ENCODE measurements at regions not wholly inside any gene's neighbourhood (a gene's known extent, or its start where the extent isn't known, plus 50 kb on each side); places are given as distances from the start of the nearest gene placed in this dataset.
"Not testable (repeated sequence)": the region's sequence is repeated elsewhere in the genome, so short reads cannot be mapped to it uniquely, and the experiment has no call there.

DNA sequence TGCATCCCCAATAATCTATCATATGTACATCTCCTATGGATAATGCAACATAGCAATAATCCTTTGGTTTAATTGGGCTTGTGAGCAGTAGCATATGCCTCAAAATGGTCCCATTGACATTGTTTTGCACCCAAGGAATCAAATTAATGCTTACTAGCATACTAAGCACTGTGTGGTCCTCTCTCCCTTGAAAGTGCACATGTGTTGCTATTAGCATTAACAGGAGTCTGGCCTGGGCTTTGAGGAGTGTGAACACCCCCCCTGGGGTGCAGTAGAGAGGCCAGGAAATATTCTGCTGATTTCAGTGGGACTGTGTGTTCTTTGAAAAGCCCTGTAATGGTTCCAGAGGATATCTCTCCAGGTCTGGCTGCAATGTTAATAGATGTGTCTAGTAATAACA is 1148.4 kb downstream of the VRK1 start:
- in situ Hi-C loops (cut with HindIII; ENCODE audit: low sequenced_read_pairs): no loop called here

DNA sequence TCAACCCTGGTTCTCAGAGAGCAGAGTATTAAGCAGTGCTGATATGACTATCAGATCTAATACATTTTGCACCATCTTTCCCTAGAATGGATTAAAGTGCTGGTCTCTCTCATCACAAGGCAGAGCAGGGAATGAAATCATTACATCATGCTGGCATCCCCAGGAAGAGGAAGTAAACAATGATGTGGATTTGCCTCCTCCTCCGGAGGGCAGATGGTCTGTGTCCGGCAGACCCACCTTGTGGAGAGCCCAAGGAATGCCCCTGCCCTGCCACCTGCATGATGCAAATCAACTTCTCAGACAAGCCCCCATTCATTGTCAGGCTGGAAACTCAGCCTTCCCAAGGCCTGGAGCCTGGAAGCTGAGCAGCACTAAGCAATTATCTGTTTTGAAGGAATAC is 1149.1 kb downstream of the VRK1 start:
- in situ Hi-C loops (cut with HindIII; ENCODE audit: low sequenced_read_pairs): no loop called here

DNA sequence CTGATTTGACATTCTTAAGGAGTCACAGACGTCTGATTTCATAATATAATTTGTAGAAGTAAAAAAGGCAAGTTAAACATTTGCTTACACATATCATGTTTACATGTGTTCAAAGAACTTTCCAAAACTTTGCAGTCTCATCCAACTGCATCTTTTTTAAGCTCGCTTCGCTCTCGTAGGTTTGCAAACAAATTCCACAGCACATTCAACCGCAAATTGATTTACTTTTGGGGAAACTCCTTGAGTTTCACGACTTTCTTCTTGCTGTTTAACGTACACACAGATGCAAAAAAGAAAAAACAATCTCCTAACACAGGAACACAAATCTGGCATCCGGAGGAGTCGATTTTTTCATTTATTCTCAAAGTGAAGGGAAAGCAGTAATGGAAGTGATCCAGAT is 1149.5 kb downstream of the VRK1 start:
- in situ Hi-C loops (cut with HindIII; ENCODE audit: low sequenced_read_pairs): no loop called here

DNA sequence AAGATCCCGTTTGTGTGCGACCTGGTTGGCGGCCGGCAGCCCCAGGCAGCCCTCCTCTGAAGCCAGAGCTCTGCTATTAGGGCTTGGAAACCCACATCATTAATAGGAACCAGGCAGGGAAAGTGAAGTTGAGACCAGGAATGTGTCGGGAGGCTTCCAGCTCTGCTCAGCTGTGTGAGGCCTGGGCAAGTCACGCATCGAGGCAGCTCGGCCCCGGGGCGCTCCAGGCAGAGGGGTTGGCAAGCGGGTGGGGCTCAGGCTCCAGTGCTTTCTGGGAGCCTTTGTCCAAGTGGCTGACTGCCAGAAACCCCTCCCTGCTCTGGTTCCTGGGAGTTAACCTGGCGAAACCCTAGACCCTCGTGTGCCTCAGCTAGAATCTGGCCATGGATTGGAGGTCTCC is 1151.7 kb downstream of the VRK1 start:
- in situ Hi-C loops (cut with HindIII; ENCODE audit: low sequenced_read_pairs): no loop called here

DNA sequence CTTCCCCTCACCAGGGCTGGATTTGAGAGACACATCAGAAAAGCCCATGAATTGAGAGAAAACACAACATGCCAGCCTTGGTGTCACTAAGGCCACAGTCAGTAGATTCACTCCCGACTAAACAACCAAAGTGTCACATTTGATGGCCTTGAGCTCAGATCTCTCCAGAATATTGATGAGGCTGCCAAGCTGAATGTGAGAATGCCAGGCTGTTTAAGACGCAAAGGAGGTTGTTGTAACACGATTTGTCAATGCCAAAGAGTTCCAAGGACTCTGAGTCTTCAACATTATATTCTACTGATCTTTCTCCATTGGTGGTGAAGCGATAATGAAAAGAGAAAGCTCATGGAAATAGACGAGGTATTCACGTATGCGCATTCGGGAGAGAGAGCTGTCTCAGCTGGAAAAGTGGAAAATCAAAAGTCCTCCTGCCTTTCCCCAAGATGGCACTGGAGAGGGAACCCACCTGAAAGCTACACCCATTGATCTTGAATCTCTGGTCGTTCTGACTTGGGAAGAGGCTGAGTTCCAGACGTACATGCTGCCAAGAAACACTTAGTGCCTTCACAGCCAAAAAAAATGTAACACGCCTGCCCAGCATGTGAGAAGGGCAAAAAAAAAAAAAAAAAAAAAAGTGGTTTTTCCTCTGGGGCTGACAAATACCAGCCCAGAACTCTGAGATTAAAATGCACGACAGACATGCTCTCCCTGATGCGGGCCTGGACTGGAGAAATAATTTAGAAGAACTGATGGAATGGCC is 1159.6 kb downstream of the VRK1 start:
- in situ Hi-C loops (cut with HindIII; ENCODE audit: low sequenced_read_pairs): no loop called here

DNA sequence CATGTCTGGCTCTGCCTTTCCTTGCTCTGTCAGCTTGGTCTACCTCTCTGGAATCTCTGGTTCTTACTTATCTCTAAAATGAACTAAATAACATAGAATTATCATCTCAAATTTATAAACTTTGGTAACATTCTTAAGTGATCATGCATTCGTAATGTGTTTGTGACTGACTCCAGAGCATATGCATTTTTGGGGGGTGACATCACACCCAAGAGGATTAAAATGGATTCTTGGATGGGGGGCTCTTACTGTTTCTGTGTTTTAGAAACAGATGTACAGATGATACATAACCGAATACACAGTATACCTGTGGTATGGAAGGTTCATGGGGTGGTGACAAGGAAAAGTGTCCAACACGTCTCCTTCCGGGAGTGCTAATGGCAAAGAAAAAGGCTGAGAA is 1162.1 kb downstream of the VRK1 start:
- in situ Hi-C loops (cut with HindIII; ENCODE audit: low sequenced_read_pairs): no loop called here

DNA sequence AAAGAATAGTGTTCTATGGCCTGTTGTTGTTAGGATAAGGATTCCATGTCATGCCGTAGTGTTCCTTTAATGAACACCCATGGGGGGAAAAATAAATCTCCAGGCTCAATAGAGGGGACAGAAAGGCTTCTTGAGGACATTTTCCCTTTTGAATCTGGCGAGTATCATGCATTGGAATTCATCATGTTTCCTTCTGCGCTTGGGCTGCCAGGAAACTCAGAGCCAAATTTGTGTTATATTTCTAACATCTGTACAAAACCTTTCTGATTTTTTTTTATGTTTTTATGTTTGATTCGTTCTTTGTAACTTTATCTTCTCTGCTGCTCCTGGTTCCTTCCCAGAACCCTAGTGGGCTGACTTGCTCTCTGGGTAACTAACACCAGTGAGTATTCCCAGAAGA is 1163.3 kb downstream of the VRK1 start:
- in situ Hi-C loops (cut with HindIII; ENCODE audit: low sequenced_read_pairs): no loop called here

DNA sequence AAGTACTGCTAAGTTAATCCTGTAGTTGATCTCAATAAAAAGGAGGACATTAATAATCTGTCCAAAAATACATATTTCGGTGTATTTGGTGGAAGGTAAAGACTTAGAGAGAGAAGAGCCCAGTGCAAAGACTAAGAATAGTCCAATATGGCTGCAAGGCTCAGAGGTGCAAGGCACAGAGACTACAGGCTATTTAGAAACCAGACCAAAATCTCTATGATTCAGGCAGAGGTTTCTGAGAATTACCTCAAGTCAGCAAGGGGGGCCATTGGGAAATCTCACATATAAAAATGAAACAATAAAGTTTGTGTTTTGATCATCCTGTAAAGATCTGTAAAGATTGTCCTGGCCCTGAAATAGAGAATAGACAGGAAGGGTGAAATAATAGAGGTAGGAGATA is 1173.0 kb downstream of the VRK1 start:
- in situ Hi-C loops (cut with HindIII; ENCODE audit: low sequenced_read_pairs): no loop called here

DNA sequence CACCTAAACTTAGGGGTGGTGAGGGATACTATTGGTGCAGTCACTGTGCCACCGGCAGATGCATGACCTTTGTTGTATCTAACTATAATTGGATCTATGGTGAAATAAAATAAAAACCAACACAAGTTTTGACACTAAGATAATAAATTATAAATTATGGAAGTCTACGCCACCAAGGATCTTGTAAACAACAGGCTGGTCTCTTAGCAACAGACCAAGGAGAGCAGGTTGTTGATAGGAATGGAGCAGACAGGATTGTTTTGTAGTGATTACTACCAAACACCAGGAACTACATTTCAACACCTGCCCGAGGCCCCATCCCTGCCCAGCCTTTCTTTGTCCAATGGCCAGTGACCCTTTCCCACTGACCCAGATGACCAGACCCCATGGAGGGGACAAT is 1178.0 kb downstream of the VRK1 start:
- in situ Hi-C loops (cut with HindIII; ENCODE audit: low sequenced_read_pairs): no loop called here

DNA sequence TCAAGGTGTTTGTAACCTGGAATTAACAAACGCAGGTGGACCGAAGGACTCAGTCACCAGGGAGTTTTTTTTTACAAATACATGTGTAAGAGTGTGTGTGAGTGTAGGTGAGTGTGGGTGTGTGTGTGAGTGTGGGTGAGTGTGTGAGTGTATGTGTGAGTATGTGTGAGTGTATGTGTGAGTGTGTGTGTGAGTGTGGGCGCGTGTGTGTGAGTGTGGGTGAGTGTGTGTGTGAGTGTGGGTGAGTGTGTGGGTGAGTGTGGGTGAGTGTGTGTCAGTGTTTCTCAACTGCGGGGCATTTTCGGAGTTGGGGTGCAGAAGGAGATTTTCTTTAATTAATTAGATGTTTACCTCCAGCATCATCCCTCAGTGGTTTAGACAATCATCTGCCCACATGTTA is 1178.8 kb downstream of the VRK1 start:
- in situ Hi-C loops (cut with HindIII; ENCODE audit: low sequenced_read_pairs): no loop called here

DNA sequence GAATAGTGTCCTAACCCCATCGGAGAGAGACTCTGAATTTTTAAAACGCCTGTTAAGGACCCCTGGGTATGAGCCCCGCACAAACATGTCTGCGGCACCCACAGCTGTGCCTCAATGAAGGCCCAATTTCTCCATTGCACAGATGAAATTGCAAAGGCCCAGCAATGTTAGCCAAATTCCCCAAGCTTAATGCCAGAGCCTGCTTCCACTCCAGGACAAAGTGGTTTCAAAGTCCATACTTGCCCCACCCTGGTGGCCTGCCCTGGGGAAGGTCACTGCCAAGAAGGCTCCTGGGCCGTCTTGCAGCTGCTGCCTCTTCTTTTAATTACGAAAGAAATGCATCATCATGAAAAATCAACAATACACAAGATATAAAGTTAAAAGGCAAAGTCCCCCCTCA is 1179.7 kb downstream of the VRK1 start:
- in situ Hi-C loops (cut with HindIII; ENCODE audit: low sequenced_read_pairs): no loop called here

DNA sequence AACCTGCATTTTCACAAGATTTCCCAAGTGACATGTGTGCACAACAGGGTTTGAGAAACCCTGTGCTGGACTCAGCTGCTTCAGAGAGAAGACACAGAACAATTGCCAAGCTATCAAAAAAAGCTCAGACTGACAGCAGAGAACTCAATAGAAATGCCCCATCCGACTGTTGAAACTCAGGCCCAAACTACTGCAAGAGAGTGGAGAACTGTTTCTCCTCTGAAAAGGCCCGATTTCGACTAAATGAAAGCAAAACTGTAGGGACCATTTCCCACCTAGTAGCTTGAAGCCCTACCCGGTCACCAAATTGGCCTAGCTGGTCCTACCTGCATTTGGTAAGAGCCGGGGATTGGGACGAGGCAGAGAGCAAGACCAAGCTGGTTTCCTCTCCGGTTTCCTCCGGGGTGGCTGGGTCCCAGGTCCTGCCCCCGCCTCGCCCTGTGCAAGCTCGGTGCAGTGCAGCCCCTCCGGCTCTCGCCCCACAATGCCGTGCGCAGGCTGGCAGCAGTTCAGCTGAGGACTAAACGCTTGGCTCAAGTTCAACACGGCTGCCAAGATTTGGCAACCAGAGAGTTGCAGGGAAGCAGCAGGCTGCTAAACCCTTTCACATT is 1180.6 kb downstream of the VRK1 start:
- in situ Hi-C loops (cut with HindIII; ENCODE audit: low sequenced_read_pairs): no loop called here

DNA sequence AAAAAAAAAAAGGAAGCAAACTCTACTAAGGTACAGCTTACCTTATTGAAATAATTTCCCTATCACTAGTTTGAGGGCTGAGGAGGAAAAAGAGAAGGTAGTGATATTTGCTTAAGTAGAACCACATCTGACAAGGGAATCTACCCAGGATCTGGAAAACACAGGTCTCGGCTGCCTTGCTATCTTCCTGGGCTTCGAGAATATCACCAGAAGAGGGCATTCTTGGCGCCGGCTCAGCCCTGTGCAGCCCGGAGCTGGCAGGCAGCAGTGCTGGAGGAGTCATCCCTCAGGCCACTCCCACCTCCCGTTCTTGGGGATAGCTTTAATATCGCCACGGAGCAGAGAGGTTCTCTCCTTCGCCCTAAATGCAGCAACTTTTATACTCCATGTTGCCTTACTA is 1181.2 kb downstream of the VRK1 start:
- in situ Hi-C loops (cut with HindIII; ENCODE audit: low sequenced_read_pairs): no loop called here

DNA sequence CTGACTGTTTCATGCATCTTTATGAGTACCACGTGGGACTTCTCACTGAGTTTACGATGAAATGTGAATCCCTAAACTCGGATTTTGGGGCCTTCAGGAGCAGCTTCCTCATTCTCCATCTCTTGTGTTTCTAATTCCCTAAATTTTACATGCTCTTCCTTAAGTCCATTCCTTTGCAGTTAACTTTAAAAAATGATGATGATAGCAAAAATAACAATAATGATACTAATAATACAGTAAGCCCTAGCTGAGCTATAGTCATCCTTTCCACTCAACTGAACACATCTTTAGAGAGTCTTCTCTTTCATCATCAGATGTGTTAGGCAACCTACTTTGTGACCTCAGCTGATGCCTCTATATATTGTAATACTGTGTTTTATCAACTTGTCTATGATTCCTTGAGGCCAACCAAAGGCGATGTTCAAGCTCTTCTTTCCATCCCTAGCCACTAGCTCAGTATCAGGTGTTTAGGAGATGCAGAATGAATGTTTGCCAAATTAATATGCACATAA is 1196.4 kb downstream of the VRK1 start:
- in situ Hi-C loops (cut with HindIII; ENCODE audit: low sequenced_read_pairs): no loop called here

DNA sequence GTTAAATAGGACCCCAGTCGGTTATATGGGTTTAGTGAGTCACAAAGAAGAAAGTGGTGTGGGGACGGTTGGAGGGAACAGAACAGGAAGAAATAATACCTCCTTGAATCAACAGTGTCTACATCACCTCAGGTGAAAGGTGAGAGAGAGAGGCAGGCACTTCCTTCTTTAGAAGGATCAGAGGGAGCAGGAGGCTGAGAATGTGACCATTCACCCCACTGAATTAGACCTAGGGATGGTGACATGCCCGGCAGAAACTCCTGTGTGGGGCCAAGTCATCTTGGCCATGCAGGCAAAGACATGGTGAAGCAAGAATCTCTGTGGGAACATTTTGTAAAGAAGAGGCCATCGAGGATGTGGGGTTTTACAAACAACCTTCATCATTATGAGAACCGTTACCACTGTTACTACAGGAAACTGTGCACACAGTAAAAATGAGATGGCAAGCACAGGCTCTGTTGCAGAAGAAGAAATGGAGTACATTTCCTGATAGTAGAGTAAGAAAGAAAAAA is 1196.9 kb downstream of the VRK1 start:
- in situ Hi-C loops (cut with HindIII; ENCODE audit: low sequenced_read_pairs): no loop called here

DNA sequence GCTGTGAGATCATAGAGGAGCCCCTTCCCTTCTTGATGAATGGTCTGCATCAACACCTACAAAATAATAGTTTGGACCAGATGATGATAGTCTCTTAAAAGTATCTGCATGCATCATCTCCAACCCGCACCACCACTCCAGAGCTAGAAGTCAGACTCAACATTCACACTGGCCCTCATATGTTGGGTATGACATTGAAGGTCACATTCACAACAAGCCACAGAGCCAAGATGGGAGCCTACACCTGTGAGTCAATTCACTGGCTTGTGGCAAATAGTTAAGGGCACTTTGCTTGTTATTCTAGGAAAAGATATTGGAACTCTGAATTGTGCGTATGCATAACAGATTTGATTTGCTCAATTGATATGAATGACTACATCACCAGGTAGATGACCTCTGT is 1197.9 kb downstream of the VRK1 start:
- in situ Hi-C loops (cut with HindIII; ENCODE audit: low sequenced_read_pairs): no loop called here

DNA sequence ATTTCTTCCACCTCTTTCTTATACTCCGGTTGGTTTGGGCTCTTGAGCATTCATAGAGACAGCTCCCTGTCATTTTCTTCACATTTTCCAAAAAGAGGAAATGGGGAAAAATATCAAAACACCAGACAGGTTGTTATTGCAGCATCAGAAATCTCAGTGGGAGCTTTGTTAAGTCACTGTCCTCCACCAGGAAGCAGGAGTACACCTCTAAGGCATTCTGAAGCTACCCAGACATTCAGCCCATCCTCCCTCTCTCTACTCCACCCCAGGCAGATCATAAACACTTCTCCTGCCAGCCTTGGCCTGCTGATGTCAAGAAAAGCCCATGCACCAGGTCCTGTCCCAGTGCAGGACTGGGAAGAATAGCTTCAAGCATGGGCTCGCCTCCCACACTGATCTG is 1198.3 kb downstream of the VRK1 start:
- in situ Hi-C loops (cut with HindIII; ENCODE audit: low sequenced_read_pairs): no loop called here

DNA sequence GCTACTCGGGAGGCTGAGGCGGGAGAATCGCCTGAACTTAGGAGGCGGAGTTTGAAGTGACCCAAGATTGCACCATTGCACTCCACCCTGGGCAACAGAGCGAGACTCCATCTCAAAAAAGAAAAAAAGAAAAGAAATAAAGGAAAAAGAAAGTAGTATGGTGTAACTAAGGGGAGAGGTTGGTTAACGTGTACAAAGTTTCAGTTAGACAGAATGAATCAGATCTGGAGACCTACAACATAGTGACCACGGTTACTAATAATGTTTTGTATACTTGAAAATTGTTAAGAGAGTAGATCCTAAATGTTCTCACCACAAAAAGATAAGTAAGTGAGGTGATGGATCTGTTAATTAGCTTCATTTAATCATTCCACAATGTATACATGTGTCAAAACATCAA is 1208.8 kb downstream of the VRK1 start:
- in situ Hi-C loops (cut with HindIII; ENCODE audit: low sequenced_read_pairs): no loop called here

DNA sequence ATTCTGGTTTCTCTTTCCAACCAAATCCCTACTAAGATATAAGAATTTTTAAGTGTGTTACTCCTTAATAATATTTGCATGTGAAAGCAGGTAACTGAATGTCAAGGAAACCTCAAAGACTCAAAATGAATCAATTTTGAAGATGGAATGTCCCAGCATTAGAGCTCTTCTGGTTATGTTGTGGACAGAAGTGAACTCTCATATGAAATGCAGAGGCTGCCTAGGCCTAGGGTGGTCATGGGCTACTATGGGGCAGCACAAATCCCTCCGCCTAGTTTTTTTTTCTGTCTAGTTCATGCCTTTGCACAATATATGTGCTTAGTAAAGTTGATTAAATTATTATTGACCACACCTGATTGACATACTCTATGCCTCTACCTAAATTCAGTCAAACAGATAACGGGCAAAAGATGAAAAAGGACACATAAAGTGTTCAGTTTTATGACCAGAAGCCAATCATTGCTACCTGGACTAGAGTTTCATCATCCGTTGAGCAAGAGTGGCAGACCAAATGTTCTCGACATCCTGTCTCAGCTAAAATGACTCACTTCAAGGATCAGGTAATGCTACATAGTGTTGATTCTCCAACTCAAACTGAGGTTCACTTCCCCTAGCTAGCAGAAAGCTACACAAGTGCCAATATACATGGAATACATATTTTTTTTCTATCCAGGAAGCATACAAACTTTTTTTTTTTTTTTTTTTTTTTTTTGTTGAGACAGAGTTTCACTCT is 1211.4 kb downstream of the VRK1 start:
- in situ Hi-C loops (cut with HindIII; ENCODE audit: low sequenced_read_pairs): no loop called here

DNA sequence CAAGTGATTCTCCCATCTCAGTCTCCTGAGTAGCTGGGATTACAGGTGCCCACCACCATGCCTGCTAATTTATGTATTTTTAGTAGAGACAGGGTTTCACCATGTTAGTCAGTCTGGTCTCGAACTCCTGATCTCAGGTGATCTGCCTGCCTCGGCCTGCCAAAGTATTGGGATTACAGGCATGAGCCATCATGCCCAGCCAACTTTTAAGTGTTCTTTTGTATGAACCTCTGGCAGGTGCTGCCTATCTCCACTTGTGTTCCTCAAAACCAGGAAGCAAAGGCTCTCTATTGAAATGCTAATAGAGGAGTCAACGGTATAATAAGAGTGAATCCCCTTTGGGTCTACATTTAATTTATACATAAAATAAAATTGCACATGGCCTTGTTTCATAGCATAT is 1212.0 kb downstream of the VRK1 start:
- in situ Hi-C loops (cut with HindIII; ENCODE audit: low sequenced_read_pairs): not testable (repeated sequence)

DNA sequence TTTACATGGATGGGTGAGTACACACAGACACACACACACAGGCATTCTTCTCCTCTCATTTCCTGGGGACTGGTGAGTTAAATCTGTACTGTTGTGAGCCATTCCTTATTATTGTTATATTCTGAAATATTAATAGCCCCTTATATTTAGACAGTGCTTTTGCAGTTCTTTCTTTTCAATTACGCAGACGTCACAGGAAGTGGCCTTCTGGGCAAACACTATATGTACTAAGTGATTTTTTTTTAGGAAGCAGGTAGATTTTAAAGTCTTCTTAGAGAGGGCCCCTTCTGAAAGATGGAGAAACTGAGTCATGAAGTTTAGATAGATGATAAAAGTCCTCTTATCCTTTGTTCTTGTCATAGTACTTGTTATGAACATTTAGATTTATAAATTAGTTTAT is 1213.6 kb downstream of the VRK1 start:
- in situ Hi-C loops (cut with HindIII; ENCODE audit: low sequenced_read_pairs): no loop called here
